SKM-1 treated with dmso at 0.1 percent for 144 hours (cell line): ENCODE measurements at regions not wholly inside any gene's neighbourhood (a gene's known extent, or its start where the extent isn't known, plus 50 kb on each side); places are given as distances from the start of the nearest gene placed in this dataset.

ENCODE experiments used
- DNase-seq: peaks from one replicate; lab custom pipeline; 2025; ENCODE audit not compliant: unreplicated experiment; lab: John Stamatoyannopoulos, UW

DNA sequence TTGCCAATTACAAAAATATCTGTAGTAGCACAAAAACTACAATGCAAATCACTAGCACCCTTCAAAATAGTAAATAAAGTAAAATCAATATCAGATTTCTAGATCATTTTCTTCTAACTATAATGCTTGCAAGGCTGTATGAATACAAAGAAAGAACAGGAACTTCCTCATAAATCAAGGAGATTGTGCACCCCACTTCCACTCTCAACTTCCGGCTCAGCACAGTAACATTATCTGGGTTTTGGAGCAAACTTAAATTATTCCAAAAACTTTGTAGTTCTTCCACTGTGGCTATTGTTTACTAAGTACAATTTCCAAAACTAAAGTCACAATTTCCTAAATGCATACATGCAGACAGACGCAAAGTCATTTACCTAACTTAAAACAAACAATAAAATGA is 778.3 kb upstream of the SLC10A2 start:
- no peak for DNase-seq

DNA sequence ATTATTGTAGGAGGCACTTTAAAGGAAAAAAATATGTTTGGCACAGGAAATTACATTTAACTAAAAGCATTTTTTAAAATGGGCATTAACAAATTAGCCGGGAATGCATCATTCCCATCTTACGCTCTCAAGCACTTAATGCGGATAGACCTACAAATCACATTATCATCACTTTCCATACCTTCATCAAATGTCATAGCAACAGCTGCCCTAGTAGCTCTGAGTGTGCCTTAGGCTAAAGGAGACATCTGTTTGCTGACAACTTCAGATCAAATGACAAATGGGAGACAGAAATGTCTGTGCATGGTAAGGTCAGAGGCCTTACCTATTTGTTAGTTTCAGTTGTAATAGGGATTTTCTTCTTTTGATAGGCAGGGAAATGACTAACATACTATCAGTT is 773.2 kb upstream of the SLC10A2 start:
- DNase-seq: no peak

DNA sequence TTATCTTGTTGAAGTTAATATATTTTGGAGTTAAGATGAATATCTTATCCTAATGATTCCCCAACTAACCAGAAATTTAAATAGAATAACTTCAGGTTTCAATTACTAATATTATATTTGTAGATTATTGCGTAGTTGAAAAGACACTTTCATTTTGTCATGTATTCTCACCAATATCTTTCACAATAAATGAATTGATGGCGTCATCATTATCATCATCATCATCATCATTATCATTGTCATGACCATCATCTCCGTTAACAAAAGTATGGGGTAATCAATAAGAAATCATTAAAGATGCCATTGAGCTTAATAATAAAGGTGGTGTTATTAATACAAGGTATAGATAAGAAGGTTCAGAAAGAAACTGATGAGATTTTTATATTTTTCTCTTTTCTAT is 768.8 kb upstream of the SLC10A2 start:
- DNase-seq: no peak

DNA sequence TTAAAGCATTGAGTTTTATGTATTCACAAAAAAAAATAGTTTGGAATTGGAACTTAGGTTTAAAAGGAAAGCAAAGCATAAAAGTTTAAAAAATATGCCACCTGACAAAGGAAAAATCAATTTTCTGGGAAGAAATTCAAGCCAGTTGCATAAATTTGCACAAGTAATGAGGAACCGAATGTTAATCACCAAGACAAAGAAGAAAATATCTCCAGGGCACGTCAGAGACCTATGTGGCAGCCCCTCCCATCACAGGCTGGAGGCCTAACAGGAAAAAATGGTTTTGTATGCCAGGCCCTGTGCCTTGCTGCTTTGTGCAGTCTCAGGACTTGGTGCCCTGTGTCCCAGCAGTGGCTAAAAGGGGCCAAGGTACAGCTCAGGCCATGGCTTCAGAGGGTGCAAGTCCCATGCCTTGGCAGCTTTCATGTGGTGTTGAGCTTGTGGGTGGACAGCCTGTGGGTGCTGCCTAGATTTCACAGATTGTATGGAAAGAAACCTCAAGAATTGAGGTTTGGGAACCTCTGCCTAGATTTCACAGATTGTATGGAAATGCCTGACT is 767.2 kb upstream of the SLC10A2 start:
- DNase-seq: no peak

DNA sequence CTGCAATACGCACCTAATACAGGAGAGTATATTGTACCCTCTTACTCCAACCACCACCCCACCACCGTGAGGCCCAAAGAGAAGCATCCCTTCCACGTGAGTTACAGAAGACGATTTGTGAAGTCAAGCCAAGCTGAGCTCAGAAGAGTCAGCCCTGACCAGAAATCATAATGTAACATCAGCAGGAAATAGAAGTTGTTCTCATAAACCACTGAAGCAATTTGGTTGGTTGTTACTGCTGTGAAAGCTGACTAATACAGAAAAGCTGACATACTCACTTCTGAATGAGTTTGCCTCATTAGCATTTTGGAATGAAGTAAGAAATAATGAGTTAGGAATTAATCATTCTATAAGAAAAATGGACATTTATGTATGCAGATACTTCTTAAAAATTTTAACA is 749.4 kb upstream of the SLC10A2 start:
- no peak for DNase-seq

- no peak for DNase-seq
Observed at GRCh38 chr13:103812971-103813370, 746.8 kb upstream of the SLC10A2 start.

DNA sequence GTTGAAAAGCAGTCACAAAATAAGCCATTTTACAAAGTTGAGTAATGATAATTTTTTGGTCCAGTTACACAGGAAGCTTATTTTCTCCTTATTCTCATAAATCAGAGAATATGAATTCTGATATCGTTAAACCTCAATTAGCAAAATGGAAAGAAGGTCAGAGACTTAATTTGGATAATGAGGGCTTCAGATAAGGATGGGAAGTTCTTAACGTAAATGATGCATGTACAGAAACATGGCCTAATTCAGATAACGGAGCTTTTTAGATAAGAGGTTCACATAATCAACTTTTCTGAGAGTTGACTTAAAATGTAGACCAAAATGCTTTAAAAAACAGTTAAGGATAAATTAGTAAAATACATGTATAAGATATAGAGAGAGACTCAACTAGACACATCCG is 746.3 kb upstream of the SLC10A2 start:
- DNase-seq: no peak

- no peak for DNase-seq
Observed at GRCh38 chr13:103810026-103810425, 743.8 kb upstream of the SLC10A2 start.

- no peak for DNase-seq
Observed at GRCh38 chr13:103805771-103806170, 739.6 kb upstream of the SLC10A2 start.

DNA sequence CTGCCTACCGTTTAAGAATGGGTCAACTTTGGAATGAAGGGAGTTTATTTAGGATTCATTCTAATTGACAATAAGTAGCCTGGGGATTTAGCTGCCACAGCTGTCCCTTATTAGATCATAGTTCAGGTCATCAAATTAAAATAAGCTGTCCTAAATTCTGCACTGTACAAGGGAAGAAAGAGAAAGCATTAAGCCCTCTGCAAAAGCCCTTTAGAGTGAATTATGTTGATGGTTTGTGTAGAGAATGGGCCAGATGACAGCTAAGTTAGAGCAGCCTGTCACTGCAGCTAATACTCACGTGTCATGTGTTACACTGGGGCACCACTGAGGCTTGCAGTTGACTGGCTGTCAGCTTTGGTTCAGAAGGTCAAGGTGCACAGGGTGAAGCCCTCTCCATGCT is 737.1 kb upstream of the SLC10A2 start:
- no peak for DNase-seq

- DNase-seq: no peak
Observed at GRCh38 chr13:103799028-103799427, 732.8 kb upstream of the SLC10A2 start.

DNA sequence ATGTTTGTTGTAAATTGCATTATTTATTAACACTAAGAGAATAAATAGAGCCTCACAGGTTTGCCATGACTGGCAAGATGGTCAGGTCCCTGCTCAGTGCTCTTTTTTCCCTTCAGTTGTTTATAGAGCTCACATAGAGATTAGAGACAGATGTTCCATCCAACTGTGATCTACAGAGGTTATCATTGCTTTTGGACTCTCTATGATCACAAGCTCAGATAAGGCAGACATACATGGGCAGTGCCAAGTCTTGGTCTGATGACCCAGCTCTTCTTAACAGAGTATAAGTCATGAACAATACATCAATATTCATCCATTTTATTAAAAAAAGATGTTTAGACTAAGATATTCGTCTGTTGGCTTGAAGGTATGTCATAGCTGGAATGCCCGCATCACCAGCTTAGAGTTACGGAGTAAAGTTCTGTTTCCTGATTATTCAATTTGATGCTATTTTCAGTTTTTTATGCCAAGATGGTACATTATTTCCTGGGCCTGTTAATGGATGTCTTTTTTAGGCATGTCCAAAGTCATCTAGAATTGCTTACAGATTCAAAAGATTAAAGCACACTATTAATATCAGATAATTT is 729.8 kb upstream of the SLC10A2 start:
- no peak for DNase-seq

- no peak for DNase-seq
Observed at GRCh38 chr13:103794526-103794925, 728.3 kb upstream of the SLC10A2 start.

DNA sequence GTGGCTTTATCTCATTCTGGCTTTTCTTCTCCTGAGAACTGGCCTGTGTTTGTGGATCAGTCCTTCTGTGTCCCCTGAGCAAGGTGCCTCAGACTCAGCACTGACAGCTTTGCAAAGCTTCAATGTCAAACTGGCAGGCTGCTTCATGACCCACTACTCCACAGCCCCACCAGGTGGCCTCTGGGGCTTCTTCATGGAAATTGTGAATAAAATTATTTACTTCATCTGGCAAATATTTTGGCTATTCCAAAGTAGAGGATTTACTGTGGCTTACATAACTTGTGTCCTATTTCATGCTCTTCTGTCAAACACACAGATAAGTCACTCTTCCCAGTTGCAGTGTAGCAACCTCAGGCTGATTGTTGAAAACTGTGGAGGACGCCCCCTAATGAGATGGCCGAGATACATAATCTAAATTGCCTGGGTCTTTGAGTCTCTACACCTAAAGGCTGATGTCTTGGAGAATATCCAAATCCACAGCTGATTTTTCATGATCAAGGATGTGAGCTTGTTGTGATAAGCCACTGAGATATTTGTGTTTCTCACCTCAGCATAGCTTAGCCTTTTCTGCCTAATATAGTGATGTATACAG is 721.9 kb upstream of the SLC10A2 start:
- DNase-seq: no peak

DNA sequence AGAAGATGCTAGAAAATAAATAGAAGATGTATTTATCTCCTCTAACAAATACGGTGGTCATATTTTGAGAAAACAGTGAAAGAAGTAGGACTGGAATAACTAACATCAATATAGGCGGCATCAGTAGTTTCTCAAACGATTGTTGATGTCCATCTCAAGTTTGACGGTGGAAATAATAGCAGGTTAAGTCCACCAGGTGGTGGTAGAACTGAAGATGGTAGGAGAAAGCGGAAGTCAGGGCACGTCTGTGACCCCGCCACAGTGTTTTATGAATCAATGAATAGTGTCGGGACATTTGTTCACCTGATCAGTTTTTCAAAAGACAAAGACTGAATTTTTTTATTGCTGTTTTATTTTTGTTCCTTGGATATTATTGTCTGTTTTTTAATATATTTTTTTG is 706.4 kb upstream of the SLC10A2 start:
- DNase-seq: no peak

DNA sequence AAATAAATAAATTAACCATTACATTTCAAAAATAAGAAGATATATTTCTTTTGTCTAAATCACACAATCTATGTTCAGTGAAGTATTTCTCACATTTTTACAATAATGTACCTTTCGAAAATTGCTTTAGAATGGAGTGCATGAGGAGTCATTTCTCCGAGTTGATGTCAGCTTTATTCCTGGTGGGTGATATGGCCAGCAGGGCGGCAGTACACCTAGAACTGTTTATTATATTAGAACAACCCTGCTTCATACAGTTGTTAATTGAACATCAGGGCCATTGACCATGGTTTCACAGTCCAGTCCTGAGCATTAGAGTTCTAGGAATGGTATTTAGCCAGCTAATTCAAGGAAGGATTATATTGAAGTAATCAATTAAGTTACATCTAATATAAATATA is 696.3 kb upstream of the SLC10A2 start:
- DNase-seq: no peak

GRCh38 chr13:103759361-103759760 is 693.1 kb upstream of the SLC10A2 start:
- no peak for DNase-seq

DNA sequence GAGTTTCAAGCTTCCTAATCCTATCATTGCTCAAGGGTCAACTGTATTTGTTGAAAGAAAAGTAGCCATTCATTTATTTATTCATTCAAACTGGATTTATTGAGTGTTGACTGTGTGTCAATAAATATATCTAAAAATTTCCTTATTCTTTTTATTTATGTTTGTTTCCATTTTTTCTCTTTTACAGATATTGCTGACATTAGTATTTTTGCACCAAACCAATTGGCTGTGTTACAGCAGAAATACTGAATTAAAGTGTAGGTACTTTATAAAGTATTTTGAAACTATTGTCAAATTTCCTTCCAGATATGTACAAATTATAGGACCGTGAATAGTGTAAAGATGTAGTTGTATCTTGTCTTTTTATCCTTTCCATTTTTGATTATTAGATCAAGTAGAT is 692.0 kb upstream of the SLC10A2 start:
- DNase-seq: no peak

DNA sequence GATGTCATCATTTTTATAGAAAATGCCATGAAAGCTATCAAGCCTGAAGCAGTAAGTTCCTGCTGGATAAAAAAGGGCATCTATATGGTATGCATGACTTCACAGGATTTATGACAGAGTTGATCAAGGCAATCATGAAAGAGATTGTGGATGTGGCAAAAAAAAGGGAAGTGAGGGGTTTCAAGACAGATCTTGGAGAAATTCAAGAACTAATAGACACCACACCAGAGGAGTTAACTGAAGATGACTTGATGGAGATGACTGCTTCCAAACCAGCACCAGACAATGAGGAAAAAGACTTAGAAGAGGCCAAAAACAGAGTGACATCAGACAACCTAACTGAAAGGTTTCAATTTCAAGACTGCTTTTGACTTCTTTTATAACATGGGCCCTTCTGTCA is 691.1 kb upstream of the SLC10A2 start:
- DNase-seq: no peak

DNA sequence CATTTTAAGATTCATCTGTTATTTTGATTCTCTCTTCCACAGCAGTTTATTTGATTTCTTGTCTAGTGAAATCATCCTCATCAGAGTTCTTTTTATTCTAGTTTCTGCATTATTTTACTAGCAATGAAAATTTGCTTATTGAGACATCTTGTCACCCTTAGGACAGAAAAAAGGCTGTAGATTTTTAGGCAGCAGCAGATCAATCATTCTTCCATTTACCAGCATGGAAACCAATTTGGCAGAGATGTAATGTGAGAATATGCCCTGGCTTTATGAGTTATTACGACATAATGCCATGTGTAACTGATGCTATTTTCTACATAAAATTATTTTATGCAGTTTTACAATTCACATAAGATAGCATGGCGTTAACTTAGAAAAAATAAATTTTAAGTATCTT is 688.6 kb upstream of the SLC10A2 start:
- DNase-seq: no peak

GRCh38 chr13:103734837-103735236 is 668.6 kb upstream of the SLC10A2 start:
- DNase-seq: no peak

DNA sequence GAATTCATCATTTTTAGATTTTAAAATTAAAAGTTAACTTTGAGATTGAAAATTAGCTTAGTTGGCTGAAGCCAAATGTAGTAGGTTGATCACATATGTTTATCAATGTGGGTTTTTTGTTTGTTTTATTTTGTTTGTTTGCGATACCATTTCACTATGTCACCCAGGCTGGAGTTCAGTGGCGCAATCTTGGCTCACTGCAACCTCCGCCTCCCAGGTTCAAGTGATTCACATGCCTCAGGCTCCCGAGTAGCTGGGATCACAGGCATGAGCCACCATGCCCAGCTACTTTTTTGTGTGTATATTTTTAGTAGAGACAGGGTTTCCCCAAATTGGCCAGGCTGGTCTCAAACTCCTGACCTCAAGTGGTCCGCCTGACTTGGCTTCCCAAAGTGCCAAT is 665.7 kb upstream of the SLC10A2 start:
- DNase-seq: no peak

DNA sequence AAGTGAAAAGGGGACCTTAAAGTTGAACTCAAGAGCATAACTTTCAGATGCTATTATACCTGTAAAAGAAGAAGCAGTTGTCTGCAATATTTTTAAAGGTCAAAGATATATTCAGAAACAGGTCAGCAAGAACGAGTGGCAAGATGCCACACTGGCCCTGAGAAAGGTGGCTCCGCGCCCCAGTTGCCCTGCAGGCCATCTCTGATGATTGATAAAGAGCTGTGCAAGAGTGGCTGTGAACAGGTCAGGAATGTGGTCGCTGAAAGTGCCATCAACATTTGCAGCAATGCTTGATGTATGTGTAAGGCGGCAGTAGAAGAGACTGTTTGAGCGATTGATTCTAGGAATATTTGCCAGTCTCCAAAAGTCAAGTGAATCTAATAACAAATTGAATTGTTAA is 664.2 kb upstream of the SLC10A2 start:
- no peak for DNase-seq
